ENCODE measurements at regions not wholly inside any gene's neighbourhood (a gene's known extent, or its start where the extent isn't known, plus 50 kb on each side); places are given as distances from the start of the nearest gene placed in this dataset.

DNA sequence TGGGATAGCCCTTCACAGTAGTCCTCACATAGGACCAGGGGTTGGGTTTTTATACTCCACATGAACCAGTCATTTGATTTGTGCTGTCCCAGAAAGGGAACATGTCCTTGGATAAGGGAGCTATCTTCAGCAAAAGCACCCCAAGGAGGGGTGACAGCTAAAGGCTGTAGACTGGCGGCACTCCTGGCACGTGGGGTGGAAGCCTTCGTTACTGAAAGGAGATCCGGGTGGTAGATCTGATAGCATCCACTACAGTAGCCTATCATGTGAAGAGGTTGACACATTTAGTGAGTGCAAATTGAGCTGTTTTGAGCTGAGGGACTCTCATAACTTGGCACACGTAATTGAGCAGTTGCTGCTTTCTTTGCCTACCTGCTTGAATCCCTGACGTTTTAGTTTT, 588.8 kb upstream of the GOLIM4 start:
- TF ChIP-seq, protein P1, sequence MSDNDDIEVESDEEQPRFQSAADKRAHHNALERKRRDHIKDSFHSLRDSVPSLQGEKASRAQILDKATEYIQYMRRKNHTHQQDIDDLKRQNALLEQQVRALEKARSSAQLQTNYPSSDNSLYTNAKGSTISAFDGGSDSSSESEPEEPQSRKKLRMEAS (IDR thresholded peaks at IDR 0.05): no peak
- TF ChIP-seq RAD21 (IDR thresholded peaks at IDR 0.05; ENCODE audit: low read depth) (no peak), EP300 (IDR thresholded peaks at IDR 0.05; ENCODE audit: borderline replicate concordance) (no peak), CREB1 (IDR thresholded peaks at IDR 0.05; ENCODE audit: low read depth) (no peak), TEAD4 (IDR thresholded peaks at IDR 0.05) (no peak), TAF1 (IDR thresholded peaks at IDR 0.05; ENCODE audit: low read depth) (no peak), FOXM1 (IDR thresholded peaks at IDR 0.05; ENCODE audit: borderline replicate concordance, low read depth) (no peak), NFIC (IDR thresholded peaks at IDR 0.05) (no peak), TCF12 (IDR thresholded peaks at IDR 0.05; ENCODE audit: low read depth) (no peak), YY1 (IDR thresholded peaks at IDR 0.05; ENCODE audit: low read depth) (no peak), CEBPB (IDR thresholded peaks at IDR 0.05) (no peak), ZBTB7A (IDR thresholded peaks at IDR 0.05; ENCODE audit: low read depth) (no peak)
- TF ChIP-seq, protein P2, sequence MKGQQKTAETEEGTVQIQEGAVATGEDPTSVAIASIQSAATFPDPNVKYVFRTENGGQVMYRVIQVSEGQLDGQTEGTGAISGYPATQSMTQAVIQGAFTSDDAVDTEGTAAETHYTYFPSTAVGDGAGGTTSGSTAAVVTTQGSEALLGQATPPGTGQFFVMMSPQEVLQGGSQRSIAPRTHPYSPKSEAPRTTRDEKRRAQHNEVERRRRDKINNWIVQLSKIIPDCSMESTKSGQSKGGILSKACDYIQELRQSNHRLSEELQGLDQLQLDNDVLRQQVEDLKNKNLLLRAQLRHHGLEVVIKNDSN (IDR thresholded peaks at IDR 0.05): no peak

DNA sequence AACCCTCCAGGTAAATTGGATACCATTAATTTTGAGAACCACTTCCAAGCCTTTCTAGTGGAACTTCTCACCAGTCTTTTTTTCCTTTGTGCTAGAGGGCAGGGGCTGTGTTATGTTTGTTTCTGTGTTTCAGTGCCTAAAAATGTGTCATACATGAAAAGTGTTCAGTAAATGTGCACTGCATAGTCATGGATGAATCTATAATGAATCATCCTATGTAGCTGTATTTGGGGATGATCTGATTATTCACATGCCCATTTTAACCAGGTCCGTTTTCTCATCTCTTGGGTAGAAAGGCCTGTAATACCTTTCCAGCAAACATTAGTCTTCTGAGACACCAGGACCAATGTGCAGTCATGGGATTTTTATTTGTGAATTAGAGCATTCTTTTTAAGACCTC, 583.0 kb upstream of the GOLIM4 start:
- TF ChIP-seq YY1 (IDR thresholded peaks at IDR 0.05; ENCODE audit: low read depth) (no peak), EGR1 (IDR thresholded peaks at IDR 0.05) (no peak), TEAD4 (IDR thresholded peaks at IDR 0.05) (no peak), TCF12 (IDR thresholded peaks at IDR 0.05; ENCODE audit: low read depth) (no peak), TAF1 (IDR thresholded peaks at IDR 0.05; ENCODE audit: low read depth) (no peak), CEBPB (IDR thresholded peaks at IDR 0.05) (no peak), RAD21 (IDR thresholded peaks at IDR 0.05; ENCODE audit: low read depth) (no peak), CREB1 (IDR thresholded peaks at IDR 0.05; ENCODE audit: low read depth) (no peak), FOXM1 (IDR thresholded peaks at IDR 0.05; ENCODE audit: borderline replicate concordance, low read depth) (no peak), EP300 (IDR thresholded peaks at IDR 0.05; ENCODE audit: borderline replicate concordance) (no peak)
- TF ChIP-seq, protein P3, sequence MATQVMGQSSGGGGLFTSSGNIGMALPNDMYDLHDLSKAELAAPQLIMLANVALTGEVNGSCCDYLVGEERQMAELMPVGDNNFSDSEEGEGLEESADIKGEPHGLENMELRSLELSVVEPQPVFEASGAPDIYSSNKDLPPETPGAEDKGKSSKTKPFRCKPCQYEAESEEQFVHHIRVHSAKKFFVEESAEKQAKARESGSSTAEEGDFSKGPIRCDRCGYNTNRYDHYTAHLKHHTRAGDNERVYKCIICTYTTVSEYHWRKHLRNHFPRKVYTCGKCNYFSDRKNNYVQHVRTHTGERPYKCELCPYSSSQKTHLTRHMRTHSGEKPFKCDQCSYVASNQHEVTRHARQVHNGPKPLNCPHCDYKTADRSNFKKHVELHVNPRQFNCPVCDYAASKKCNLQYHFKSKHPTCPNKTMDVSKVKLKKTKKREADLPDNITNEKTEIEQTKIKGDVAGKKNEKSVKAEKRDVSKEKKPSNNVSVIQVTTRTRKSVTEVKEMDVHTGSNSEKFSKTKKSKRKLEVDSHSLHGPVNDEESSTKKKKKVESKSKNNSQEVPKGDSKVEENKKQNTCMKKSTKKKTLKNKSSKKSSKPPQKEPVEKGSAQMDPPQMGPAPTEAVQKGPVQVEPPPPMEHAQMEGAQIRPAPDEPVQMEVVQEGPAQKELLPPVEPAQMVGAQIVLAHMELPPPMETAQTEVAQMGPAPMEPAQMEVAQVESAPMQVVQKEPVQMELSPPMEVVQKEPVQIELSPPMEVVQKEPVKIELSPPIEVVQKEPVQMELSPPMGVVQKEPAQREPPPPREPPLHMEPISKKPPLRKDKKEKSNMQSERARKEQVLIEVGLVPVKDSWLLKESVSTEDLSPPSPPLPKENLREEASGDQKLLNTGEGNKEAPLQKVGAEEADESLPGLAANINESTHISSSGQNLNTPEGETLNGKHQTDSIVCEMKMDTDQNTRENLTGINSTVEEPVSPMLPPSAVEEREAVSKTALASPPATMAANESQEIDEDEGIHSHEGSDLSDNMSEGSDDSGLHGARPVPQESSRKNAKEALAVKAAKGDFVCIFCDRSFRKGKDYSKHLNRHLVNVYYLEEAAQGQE (IDR thresholded peaks at IDR 0.05; ENCODE audit: low read depth): no peak
- TF ChIP-seq, protein P2 (IDR thresholded peaks at IDR 0.05): no peak
- TF ChIP-seq, protein P1 (IDR thresholded peaks at IDR 0.05): no peak

DNA sequence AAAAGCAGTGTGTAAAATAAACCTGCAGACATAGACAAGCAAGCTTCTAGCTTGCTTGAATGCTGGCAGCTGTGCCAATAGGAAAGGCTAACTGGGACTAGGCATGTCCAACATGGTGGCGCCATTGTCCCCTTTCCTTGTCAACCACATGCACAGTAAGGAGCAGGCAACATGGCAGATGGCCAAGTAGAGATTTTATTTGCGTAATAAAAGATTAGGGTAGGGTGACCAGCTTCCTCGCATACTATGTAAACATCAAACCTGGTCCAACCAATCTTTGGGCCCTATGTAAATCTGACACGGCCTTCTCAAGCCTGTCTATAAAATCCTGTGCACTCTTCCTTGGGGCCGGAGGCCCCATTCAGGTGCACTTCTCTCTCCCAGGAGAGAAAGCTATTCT, 575.4 kb upstream of the GOLIM4 start:
- TF ChIP-seq TEAD4 (IDR thresholded peaks at IDR 0.05): no peak
- peak; percentile 53 for TF ChIP-seq NFIC (IDR thresholded peaks at IDR 0.05)
- TF ChIP-seq CEBPB (IDR thresholded peaks at IDR 0.05): no peak
- TF ChIP-seq EGR1 (IDR thresholded peaks at IDR 0.05): no peak
- 0 out of 2 replicates have a peak, but pooled peaks have one; percentile 13 for TF ChIP-seq YY1 (IDR thresholded peaks at IDR 0.05; ENCODE audit: low read depth)

DNA sequence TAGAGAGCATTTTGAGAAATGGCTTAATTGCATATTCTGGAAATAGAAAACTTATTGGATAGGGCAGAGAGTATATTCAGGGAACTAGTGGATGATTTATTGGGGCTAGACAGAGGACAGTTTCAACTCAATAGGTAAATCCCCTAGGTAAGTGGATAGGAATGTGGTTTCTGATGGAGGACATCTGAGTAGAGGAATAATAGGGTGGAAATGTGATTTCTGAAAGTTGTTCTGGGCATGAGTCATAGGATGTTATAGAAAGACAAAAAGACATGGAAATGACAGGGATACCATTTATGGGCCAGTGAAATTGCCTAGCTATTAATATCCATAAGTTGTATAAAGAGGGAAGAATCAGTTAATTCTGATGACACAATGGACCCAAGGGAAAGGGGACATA, 563.3 kb upstream of the GOLIM4 start:
- no peak for TF ChIP-seq TAF1 (IDR thresholded peaks at IDR 0.05; ENCODE audit: low read depth)
- TF ChIP-seq ZBTB7A (IDR thresholded peaks at IDR 0.05; ENCODE audit: low read depth): no peak

DNA sequence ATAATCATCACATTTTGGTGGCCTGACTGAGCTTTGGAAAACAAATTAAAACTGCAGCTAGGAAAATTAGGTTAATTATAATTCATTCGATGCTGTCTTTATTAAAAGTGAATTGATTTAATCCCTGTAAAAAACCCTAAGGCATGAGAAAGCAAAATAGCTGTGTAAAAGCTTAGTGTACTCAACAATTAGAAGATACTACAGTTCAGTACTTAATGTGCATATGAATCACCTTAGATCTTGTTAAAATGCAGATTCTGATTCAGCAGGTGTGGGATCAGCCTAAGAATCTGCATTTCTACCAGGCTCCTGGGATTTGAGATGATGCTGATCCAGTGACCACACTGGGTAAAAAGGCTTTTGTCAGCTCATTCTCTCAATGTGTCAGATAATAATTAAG, 559.9 kb upstream of the GOLIM4 start:
- TF ChIP-seq TEAD4 (IDR thresholded peaks at IDR 0.05) (no peak), FOXM1 (IDR thresholded peaks at IDR 0.05; ENCODE audit: borderline replicate concordance, low read depth) (no peak), RAD21 (IDR thresholded peaks at IDR 0.05; ENCODE audit: low read depth) (no peak), CEBPB (IDR thresholded peaks at IDR 0.05) (no peak), EP300 (IDR thresholded peaks at IDR 0.05; ENCODE audit: borderline replicate concordance) (no peak), CREB1 (IDR thresholded peaks at IDR 0.05; ENCODE audit: low read depth) (no peak), ZBTB7A (IDR thresholded peaks at IDR 0.05; ENCODE audit: low read depth) (no peak), YY1 (IDR thresholded peaks at IDR 0.05; ENCODE audit: low read depth) (no peak), NFIC (IDR thresholded peaks at IDR 0.05) (no peak), TAF1 (IDR thresholded peaks at IDR 0.05; ENCODE audit: low read depth) (no peak)
- TF ChIP-seq, protein P2 (IDR thresholded peaks at IDR 0.05): no peak
- TF ChIP-seq, protein P3 (IDR thresholded peaks at IDR 0.05; ENCODE audit: low read depth): no peak

DNA sequence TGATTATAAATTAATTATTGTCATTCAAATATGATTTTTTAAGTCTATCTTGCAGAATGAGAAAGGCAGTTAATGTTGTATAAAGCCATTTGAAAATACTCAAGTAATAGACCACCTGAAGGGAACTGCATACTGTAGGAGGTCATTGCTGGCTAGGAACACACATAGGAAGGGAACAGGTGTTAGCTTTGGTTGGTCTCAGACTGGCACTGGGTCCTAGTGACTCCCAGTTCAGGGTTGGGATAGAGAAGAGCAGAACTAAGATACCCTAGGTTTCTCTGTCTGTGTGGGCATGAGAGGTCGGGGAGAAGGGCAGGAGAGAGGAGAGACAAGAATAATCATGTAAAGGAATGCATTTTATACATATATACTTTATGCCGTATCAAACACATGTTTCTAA, 559.0 kb upstream of the GOLIM4 start:
- no peak for TF ChIP-seq EP300 (IDR thresholded peaks at IDR 0.05; ENCODE audit: borderline replicate concordance)
- TF ChIP-seq TCF12 (IDR thresholded peaks at IDR 0.05; ENCODE audit: low read depth): no peak
- TF ChIP-seq CREB1 (IDR thresholded peaks at IDR 0.05; ENCODE audit: low read depth): no peak
- TF ChIP-seq CEBPB (IDR thresholded peaks at IDR 0.05): no peak
- TF ChIP-seq ZBTB7A (IDR thresholded peaks at IDR 0.05; ENCODE audit: low read depth): no peak
- no peak for TF ChIP-seq NFIC (IDR thresholded peaks at IDR 0.05)
- TF ChIP-seq YY1 (IDR thresholded peaks at IDR 0.05; ENCODE audit: low read depth): no peak
- no peak for TF ChIP-seq TEAD4 (IDR thresholded peaks at IDR 0.05)
- TF ChIP-seq EGR1 (IDR thresholded peaks at IDR 0.05): no peak
- TF ChIP-seq, protein P3 (IDR thresholded peaks at IDR 0.05; ENCODE audit: low read depth): no peak
- no peak for TF ChIP-seq FOXM1 (IDR thresholded peaks at IDR 0.05; ENCODE audit: borderline replicate concordance, low read depth)
- TF ChIP-seq RAD21 (IDR thresholded peaks at IDR 0.05; ENCODE audit: low read depth): no peak
- TF ChIP-seq, protein P2 (IDR thresholded peaks at IDR 0.05): no peak
- TF ChIP-seq TAF1 (IDR thresholded peaks at IDR 0.05; ENCODE audit: low read depth): no peak
- TF ChIP-seq, protein P1 (IDR thresholded peaks at IDR 0.05): no peak
